PC-9 (cell line): ENCODE measurements at regions not wholly inside any gene's neighbourhood (a gene's known extent, or its start where the extent isn't known, plus 50 kb on each side); places are given as distances from the start of the nearest gene placed in this dataset.

ENCODE experiments used
- BruUV-seq: library from RNA; stranded (reverse); fragments of 400-500 nt; replicated peaks from 2 replicates; lab custom pipeline; 2021; lab: Mats Ljungman, UMichigan
- CTCF ChIA-PET: fragments of 300-600 bp; sonication (Branson Sonifier 250); formaldehyde crosslinking; loops from one replicate; lab custom pipeline; 2022; ENCODE audit warnings: antibody characterized with exemption; lab: Charles Lee
- POLR2A ChIA-PET: fragments of 300-600 bp; sonication (Branson Sonifier 250); formaldehyde crosslinking; loops from one replicate; lab custom pipeline; 2022; ENCODE audit warnings: antibody characterized with exemption; ENCODE audit not compliant: unreplicated experiment; lab: Charles Lee
- DNase-seq, 2 experiments: peaks; one replicate each; pipeline versions ENCODE4 v3.0.0 to v3.0.0-alpha.2; 2015 to 2022; ENCODE audit warnings: mixed read lengths in 1 of 2
- H2AFZ ChIP-seq: fragments of 200-600 bp; sonication (generic); 2 replicates; pipeline ENCODE4 v1.8.1; 2017; ENCODE audit warnings: antibody characterized with exemption
- H3F3A ChIP-seq: fragments of 200-600 bp; sonication (generic); 2 replicates; pipeline ENCODE4 v1.8.1; 2017; ENCODE audit warnings: antibody characterized with exemption, mild to moderate bottlenecking, low read depth; ENCODE audit not compliant: insufficient read depth
- H3K27ac ChIP-seq: fragments of 200-600 bp; sonication (generic); 2 replicates; pipeline ENCODE4 v1.6.1; 2016; ENCODE audit warnings: mixed run types
- H3K27me3 ChIP-seq: fragments of 200-600 bp; sonication (generic); 2 replicates; pipeline ENCODE4 v1.6.1; 2016; ENCODE audit warnings: low read depth, mixed run types; ENCODE audit not compliant: insufficient read depth
- H3K36me3 ChIP-seq: fragments of 200-600 bp; sonication (generic); 2 replicates; pipeline ENCODE4 v1.6.1; 2016; ENCODE audit warnings: low read depth, mixed run types
- H3K4me1 ChIP-seq: fragments of 200-600 bp; sonication (generic); replicated peaks from 2 replicates; pipeline ENCODE4 v1.6.1; 2016; ENCODE audit warnings: mixed run types; ENCODE audit not compliant: insufficient read depth
- H3K4me2 ChIP-seq: fragments of 200-600 bp; sonication (generic); 2 replicates; pipeline ENCODE4 v1.6.1; 2017; ENCODE audit warnings: mixed run types
- H3K4me3 ChIP-seq: fragments of 200-600 bp; sonication (generic); 2 replicates; pipeline ENCODE4 v1.6.1; 2016; ENCODE audit warnings: mixed run types
- H3K79me2 ChIP-seq: fragments of 200-600 bp; sonication (generic); 2 replicates; pipeline ENCODE4 v1.6.1; 2017; ENCODE audit warnings: low read depth, mixed run types
- H3K9me2 ChIP-seq: fragments of 200-600 bp; sonication (generic); 2 replicates; pipeline ENCODE4 v1.8.1; 2017; ENCODE audit warnings: mild to moderate bottlenecking; ENCODE audit not compliant: insufficient read depth
- H3K9me3 ChIP-seq: fragments of 200-600 bp; sonication (generic); 2 replicates; pipeline ENCODE4 v1.8.1; 2016; ENCODE audit warnings: low read depth; ENCODE audit not compliant: insufficient read depth
- H4K20me1 ChIP-seq: fragments of 200-600 bp; sonication (generic); 2 replicates; pipeline ENCODE4 v1.8.1; 2017; ENCODE audit not compliant: insufficient read depth
- EZH2 ChIP-seq: fragments of 200-600 bp; sonication (generic); IDR thresholded peaks from 2 replicates; pipeline ENCODE4 v1.8.0; 2017; ENCODE audit warnings: antibody characterized with exemption, low read depth
- intact Hi-C: fragments of 100-400 bp; cut with micrococcal nuclease; formaldehyde crosslinking; loops from one replicate; pipeline ENCODE4 v1.10.0; 2022; ENCODE audit not compliant: unreplicated experiment
- TF ChIP-seq, protein P1 (sequence below): fragments of 200-600 bp; sonication (generic); conservative IDR thresholded peaks from 2 replicates; pipeline ENCODE4 v1.6.1; 2017; ENCODE audit warnings: mixed run types, antibody characterized with exemption, mild to moderate bottlenecking, moderate library complexity

DNA sequence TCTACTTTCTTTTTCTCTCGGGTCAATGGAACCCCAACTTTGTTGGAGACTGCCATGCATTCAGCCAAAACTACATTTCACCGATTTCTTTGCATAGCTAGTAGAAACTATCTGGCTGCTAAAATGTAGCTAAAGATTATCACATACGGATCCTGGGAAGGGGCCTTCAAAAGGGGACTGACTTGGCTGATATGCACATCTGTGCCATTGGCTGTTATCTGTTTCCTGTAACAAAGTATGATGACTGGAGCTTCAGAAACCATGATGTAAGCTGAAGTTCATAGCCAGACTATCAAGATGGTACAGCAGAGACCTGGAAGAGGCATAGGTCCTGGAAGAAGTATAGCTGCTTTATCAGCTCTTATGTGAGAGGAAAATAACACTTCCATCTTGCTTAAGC, 179.1 kb downstream of the NSUN3 start:
- Histone ChIP-seq H3K27me3 (0 out of 2 replicates have a peak, but pooled peaks cover 5% of the 10 kb centered on the region), H3K4me3 (no peak overlapping the region), H3K9me2 (no peaks in the 10 kb centered on the region), H3K9me3 (no peaks in the 10 kb centered on the region), H3K36me3 (no peaks in the 10 kb centered on the region), H2AFZ (no peak overlapping the region), H3K27ac (no peak overlapping the region), H3F3A (no peaks in the 10 kb centered on the region), H3K79me2 (no peaks in the 10 kb centered on the region), H3K4me1 (no peaks in the 10 kb centered on the region), H4K20me1 (no peaks in the 10 kb centered on the region), H3K4me2 (no peak overlapping the region)
- no TSS peak for BruUV-seq
- no peak for DNase-seq
- no peak for TF ChIP-seq EZH2
- TF ChIP-seq, protein P1, sequence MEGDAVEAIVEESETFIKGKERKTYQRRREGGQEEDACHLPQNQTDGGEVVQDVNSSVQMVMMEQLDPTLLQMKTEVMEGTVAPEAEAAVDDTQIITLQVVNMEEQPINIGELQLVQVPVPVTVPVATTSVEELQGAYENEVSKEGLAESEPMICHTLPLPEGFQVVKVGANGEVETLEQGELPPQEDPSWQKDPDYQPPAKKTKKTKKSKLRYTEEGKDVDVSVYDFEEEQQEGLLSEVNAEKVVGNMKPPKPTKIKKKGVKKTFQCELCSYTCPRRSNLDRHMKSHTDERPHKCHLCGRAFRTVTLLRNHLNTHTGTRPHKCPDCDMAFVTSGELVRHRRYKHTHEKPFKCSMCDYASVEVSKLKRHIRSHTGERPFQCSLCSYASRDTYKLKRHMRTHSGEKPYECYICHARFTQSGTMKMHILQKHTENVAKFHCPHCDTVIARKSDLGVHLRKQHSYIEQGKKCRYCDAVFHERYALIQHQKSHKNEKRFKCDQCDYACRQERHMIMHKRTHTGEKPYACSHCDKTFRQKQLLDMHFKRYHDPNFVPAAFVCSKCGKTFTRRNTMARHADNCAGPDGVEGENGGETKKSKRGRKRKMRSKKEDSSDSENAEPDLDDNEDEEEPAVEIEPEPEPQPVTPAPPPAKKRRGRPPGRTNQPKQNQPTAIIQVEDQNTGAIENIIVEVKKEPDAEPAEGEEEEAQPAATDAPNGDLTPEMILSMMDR: no peak
- ChIA-PET CTCF (no interaction called here), POLR2A (no interaction called here)
- intact Hi-C loops: loop anchor here (10.0 kb wide), 1 partner anchor 237 kb away; no protein-coding TSS in a partner anchor

DNA sequence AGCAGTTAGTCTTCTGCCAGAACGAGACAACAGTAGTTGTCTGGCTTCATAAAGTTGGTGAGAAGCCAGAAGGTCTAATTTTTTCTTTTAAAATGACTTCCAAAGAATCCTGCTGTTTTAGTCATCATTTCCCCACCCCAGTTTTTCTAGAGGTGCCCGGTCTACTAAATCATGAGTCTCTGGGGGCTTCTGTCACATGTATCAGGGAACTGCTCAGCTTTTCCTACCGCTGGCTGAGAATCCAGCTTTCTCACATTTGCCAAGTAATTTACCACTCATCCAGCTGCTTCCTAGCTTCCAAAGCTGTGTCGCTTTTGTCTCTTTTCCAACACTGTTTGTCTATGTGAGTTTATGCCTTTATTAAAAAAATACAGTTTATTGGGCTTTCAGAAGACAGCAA, 183.3 kb downstream of the NSUN3 start:
- Histone ChIP-seq H3K9me3 (no peaks in the 10 kb centered on the region), H3K9me2 (no peaks in the 10 kb centered on the region), H2AFZ (no peak overlapping the region), H3K79me2 (no peaks in the 10 kb centered on the region), H3K4me1 (no peaks in the 10 kb centered on the region), H3K4me3 (no peak overlapping the region), H3F3A (no peaks in the 10 kb centered on the region), H3K36me3 (no peaks in the 10 kb centered on the region), H3K27ac (no peak overlapping the region), H3K27me3 (no peaks in the 10 kb centered on the region), H3K4me2 (no peak overlapping the region), H4K20me1 (no peaks in the 10 kb centered on the region)
- TF ChIP-seq EZH2: no peak
- TF ChIP-seq, protein P1: no peak
- DNase-seq: no peak
- BruUV-seq: no TSS peak
- ChIA-PET POLR2A (no interaction called here), CTCF (no interaction called here)
- intact Hi-C loops: loop anchor here (10.0 kb wide), 1 partner anchor 241 kb away; no protein-coding TSS in a partner anchor

DNA sequence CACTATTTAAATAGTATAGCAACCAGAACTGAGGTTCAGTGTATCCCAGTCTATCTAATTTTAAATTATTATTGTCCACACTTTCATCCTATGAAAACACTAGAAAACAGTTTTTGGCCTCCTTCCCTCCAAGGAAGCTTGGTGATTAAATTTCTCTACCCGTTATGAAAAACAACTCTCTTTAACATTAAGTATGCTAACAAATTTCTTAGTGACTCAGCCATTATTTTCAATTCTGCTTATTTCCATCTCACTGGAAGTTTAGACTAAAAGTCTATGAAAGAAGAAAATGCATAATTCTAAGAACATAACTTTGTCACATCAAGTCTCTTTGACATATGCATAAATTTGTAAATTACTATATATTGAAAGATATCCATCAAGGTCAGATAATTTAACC, 185.2 kb downstream of the NSUN3 start:
- no peak for DNase-seq
- ChIA-PET CTCF (no interaction called here), POLR2A (no interaction called here)
- H3K4me2 ChIP-seq: no peak overlapping the region
- no peaks in the 10 kb centered on the region for H4K20me1 ChIP-seq
- H3K4me3 ChIP-seq: no peak overlapping the region
- no peaks in the 10 kb centered on the region for H3K79me2 ChIP-seq
- no peaks in the 10 kb centered on the region for H3K36me3 ChIP-seq
- intact Hi-C loops: loop anchor here (10.0 kb wide), 1 partner anchor 243 kb away; no protein-coding TSS in a partner anchor
- H2AFZ ChIP-seq: no peak overlapping the region
- no peaks in the 10 kb centered on the region for H3F3A ChIP-seq
- H3K4me1 ChIP-seq: no peaks in the 10 kb centered on the region
- no TSS peak for BruUV-seq
- TF ChIP-seq EZH2: no peak
- TF ChIP-seq, protein P1: no peak
- H3K27me3 ChIP-seq: 0 out of 2 replicates have a peak, but pooled peaks cover 4% of the 10 kb centered on the region
- H3K9me3 ChIP-seq: no peaks in the 10 kb centered on the region
- H3K9me2 ChIP-seq: no peaks in the 10 kb centered on the region
- H3K27ac ChIP-seq: no peak overlapping the region
